ENCODE measurements at regions not wholly inside any gene's neighbourhood (a gene's known extent, or its start where the extent isn't known, plus 50 kb on each side); places are given as distances from the start of the nearest gene placed in this dataset.
"Not testable (repeated sequence)": the region's sequence is repeated elsewhere in the genome, so short reads cannot be mapped to it uniquely, and the experiment has no call there.

DNA sequence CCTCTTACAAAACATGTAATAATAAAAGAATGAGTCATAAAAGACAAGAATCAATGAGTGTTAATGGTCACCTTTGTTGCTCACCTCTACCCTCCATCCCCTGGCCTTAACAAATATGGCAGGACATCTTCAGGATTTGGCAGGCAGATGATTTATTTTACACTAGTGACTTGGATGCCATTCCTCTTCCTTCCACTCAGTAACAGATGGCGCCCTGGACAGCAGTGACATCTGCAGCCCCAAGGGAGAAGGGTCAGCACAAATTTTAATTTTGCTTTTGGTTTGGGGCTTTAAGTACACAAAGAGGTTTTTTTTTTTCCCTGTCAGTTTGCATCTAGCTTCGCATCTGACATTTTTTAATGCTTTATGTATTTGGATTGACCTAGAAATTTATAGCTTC is 188.9 kb downstream of the ZNF92 start:
- H3K27ac ChIP-seq (ENCODE audit: low read depth, low read length); H3K4me3 ChIP-seq (ENCODE audit: extremely low read depth in 1 of 4, insufficient read depth in 2 of 4, low read depth in 3 of 4, low read length in 4 of 4); H3K9ac ChIP-seq (replicated peaks in 1 of 4; ENCODE audit: extremely low read depth in 1 of 4, low read depth in 3 of 4, low read length in 3 of 4); H2BK5ac ChIP-seq (ENCODE audit: low read depth, low read length); H3K4me1 ChIP-seq (replicated peaks in 1 of 4; ENCODE audit: control insufficient read depth in 3 of 4, insufficient read depth in 4 of 4, low read length in 3 of 4); H3K79me1 ChIP-seq (ENCODE audit: low read depth, low read length); H3K4me2 ChIP-seq (ENCODE audit: insufficient read depth in 1 of 2, low read depth in 2 of 2, low read length in 2 of 2); CTCF ChIA-PET (ENCODE audit: partially characterized antibody); H3K4ac ChIP-seq (replicated peaks; ENCODE audit: insufficient read length, low read depth, low read length); H3K18ac ChIP-seq (ENCODE audit: extremely low read depth, low read length); DNase-seq (ENCODE audit: low read depth in 1 of 2, low spot score in 2 of 2); H3K36me3 ChIP-seq (ENCODE audit: control insufficient read depth in 2 of 4, insufficient read depth in 4 of 4, low read length in 3 of 4); H2BK120ac ChIP-seq (replicated peaks; ENCODE audit: low read depth, low read length); H3K79me2 ChIP-seq (ENCODE audit: control insufficient read depth in 1 of 2, insufficient read depth in 2 of 2, low read length in 2 of 2); H3K23me2 ChIP-seq (ENCODE audit: low read depth, low read length); H3K56ac ChIP-seq (replicated peaks; ENCODE audit: insufficient read length, low read depth, low read length); H2BK20ac ChIP-seq (ENCODE audit: low read length); H3K27me3 ChIP-seq (replicated peaks in 1 of 4; ENCODE audit: control insufficient read depth in 3 of 4, extremely low read depth in 1 of 4, insufficient read depth in 3 of 4, low read length in 3 of 4); H4K8ac ChIP-seq (ENCODE audit: extremely low read depth, insufficient read depth, low read length); H3K9me3 ChIP-seq (ENCODE audit: insufficient read depth in 2 of 2, low read depth in 1 of 2, low read length in 1 of 2); H3K14ac ChIP-seq (ENCODE audit: insufficient read length); H4K5ac ChIP-seq (ENCODE audit: insufficient read length, low read depth, low read length); H2AK5ac ChIP-seq (ENCODE audit: low read depth, low read length); FAIRE-seq; H2BK15ac ChIP-seq (ENCODE audit: low read length); H3K23ac ChIP-seq (ENCODE audit: insufficient read length); H4K20me1 ChIP-seq (replicated peaks in 1 of 2; ENCODE audit: control insufficient read depth in 1 of 2, insufficient read depth in 2 of 2, low read length in 2 of 2); H4K91ac ChIP-seq (replicated peaks; ENCODE audit: insufficient read length, low read length); POLR2A ChIA-PET (ENCODE audit: partially characterized antibody); H2BK12ac ChIP-seq (ENCODE audit: low read depth, low read length); H2AFZ ChIP-seq (ENCODE audit: low read length): not testable (repeated sequence)
- TF ChIP-seq, protein P1, sequence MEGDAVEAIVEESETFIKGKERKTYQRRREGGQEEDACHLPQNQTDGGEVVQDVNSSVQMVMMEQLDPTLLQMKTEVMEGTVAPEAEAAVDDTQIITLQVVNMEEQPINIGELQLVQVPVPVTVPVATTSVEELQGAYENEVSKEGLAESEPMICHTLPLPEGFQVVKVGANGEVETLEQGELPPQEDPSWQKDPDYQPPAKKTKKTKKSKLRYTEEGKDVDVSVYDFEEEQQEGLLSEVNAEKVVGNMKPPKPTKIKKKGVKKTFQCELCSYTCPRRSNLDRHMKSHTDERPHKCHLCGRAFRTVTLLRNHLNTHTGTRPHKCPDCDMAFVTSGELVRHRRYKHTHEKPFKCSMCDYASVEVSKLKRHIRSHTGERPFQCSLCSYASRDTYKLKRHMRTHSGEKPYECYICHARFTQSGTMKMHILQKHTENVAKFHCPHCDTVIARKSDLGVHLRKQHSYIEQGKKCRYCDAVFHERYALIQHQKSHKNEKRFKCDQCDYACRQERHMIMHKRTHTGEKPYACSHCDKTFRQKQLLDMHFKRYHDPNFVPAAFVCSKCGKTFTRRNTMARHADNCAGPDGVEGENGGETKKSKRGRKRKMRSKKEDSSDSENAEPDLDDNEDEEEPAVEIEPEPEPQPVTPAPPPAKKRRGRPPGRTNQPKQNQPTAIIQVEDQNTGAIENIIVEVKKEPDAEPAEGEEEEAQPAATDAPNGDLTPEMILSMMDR (IDR thresholded peaks at IDR 0.05; ENCODE audit: control extremely low read depth in 1 of 3, insufficient read depth in 1 of 3, low read depth in 1 of 3, low read length in 3 of 3) = peak in 1 of 3 experiments; percentile 38; a peak in 2 of 4 replicates
- TF ChIP-seq RAD21 (IDR thresholded peaks at IDR 0.05 in 1 of 2, conservative IDR thresholded peaks at IDR 0.05 in 1 of 2; ENCODE audit: low read depth in 2 of 2, low read length in 2 of 2) = peak in 1 of 2 experiments; percentile 12; a peak in 1 of 4 replicates
- WGBS, 2 experiments (ENCODE audit: extremely low coverage in 1 of 2, insufficient coverage in 1 of 2, insufficient read length in 1 of 2, insufficient replicate concordance in 2 of 2, low coverage in 1 of 2, low lambda C conversion rate in 2 of 2, missing lambda C conversion rate in 1 of 2) = 26% methylated on average over 1 of the region's 2 CpGs; no CpG with 5 or more reads in 1 of the 2 experiments

Data from H1 (cell line).